ENCODE measurements at regions not wholly inside any gene's neighbourhood (a gene's known extent, or its start where the extent isn't known, plus 50 kb on each side); places are given as distances from the start of the nearest gene placed in this dataset.
"Not testable (repeated sequence)": the region's sequence is repeated elsewhere in the genome, so short reads cannot be mapped to it uniquely, and the experiment has no call there.

DNA sequence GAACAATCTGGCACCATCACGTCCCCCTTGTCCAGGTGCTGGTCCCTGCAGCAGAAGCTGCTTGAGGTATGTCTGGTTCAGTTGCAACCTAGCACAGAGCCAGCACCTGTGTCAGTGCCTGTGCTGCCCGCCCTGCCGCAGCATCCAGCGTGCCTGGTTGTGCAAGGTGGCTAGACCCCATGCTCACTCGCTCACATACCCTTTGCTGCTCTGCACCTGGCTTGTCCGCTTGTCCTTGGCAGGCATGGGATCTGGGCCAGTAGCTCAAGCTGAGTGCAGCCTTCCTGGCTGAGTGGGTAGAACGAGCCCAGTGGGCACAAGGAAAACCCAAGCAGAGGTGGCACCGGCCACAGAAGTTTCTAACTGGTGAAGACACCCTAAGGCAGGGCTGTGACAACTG is 314.6 kb upstream of the KYNU start:
- DNase-seq = no peak

DNA sequence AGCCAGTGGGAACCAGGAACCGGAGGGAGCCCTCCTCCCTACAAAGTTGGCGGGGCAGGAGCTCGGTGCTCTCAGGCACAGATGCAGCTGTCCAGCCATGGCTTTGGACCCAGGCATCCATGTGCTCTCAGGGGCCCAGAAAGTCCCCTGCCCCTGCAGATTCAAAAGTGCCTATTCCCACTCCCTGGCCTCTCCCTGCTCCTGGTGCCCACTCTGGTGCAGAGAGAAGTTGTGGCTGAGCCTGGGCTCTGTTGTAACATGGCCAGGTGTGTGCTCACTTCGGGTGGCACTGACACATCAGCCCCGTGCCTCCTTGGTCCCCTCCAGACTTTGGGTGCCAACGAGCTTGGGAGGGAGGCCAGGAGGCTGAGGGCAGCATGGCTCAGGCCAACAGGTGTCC is 315.8 kb upstream of the KYNU start:
- DNase-seq = no peak

- no peak for DNase-seq
These were observed 320.1 kb upstream of the KYNU start for GRCh38 chr2:142557391-142557790.

DNA sequence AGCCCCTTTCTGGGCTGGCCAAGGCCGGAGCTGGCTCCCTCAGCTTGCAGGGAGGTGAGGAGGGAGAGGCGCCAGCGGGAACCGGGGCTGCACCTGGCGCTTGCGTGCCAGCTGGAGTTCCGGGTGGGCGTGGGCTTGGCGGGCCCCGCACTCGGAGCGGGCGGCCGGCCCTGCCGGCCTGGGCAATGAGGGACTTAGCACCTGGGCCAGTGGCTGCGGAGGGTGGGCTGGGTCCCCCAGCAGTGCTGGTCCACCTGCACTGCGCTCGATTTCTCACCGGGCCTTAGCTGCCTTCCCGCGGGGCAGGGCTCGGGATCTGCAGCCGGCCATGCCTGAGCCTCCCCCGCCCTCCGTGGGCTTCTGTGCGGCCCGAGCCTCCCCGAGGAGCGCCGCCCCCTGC is 331.5 kb upstream of the KYNU start:
- DNase-seq = not testable (repeated sequence)

GRCh38 chr2:142545036-142545435 is 332.4 kb upstream of the KYNU start:
- no peak for DNase-seq

GRCh38 chr2:142544173-142544572 is 333.3 kb upstream of the KYNU start:
- DNase-seq = no peak

- no peak for DNase-seq
These were observed 335.0 kb upstream of the KYNU start for GRCh38 chr2:142542431-142542910.

- no peak for DNase-seq
These were observed 340.5 kb upstream of the KYNU start for GRCh38 chr2:142536966-142537365.

DNA sequence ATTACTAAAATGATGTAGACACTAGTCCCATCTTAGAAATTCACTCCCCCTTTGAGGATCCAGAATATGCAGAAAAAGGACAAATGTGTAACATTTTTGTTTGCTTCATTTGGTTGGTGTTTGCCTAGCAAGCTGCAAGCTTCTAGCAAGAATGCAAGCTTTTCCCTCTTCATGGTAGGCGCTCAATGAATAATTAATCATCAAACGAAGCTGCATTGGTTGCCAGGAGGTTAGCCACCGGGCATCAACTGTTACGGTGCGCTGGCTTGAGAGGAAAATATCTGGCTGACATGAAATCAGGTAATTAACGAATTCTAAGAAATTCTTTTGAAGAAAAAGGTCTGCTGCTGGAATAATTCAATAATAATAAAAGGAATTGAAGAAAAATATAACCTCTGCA is 341.0 kb upstream of the KYNU start:
- DNase-seq = no peak

DNA sequence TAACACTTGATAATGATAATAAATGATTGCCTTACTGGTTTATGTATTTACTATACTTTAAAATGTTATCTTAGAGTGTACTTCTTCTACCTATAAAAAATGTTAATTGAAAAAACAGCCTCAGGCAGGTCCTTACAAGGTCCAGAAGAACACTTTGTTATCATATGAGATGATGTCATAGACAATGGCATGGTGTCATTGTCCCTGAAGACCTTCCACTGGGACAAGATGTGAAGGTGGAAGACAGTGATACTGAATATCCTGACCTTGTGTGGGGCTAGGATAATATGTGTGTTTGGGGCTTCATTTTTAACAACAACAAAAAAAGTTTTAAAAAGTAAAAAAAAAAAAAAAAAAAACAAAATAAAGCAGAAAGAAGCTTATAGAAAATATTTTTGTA is 342.2 kb upstream of the KYNU start:
- DNase-seq = no peak

DNA sequence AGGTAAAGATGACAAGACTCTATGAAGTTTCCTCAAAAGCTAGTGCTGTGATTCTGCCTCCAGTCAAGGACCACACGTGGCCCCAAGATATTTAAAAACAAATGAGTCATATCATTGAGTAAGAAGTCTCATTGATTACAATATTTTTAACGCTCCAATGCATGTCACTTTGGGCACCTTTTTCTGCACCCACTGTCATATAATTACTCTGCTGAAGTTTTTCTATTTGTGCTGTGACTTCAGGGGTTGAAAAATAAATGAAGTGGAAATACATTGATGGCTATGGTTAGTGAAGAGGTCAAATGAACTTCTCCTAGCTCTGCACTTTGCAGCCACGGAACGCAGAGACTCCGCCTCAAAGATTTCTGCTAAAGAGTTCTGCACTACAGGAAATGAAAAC is 344.3 kb upstream of the KYNU start:
- DNase-seq = peak; percentile 5

- DNase-seq = no peak
These were observed 346.1 kb upstream of the KYNU start for GRCh38 chr2:142531377-142531776.

GRCh38 chr2:142525720-142526119 is 351.7 kb upstream of the KYNU start:
- no peak for DNase-seq

GRCh38 chr2:142521492-142521891 is 356.0 kb upstream of the KYNU start:
- no peak for DNase-seq

DNA sequence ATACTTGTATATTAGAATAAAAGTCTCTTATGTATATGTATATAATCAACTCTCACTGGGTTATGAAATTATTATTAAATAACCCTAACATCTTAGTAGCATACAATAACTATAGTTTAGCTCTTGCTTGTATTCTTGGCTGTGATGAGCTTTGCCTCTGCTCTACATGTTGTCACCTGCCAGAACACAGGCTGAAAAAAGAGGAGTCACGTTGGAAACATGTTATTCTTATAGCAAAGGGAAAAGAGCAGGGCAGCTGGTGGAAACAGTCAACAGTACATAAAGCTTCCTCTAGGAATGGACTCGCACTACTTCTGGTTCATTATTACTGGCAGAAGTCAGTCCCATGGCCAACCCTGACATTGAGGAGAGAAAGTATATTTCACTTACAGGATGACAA is 362.0 kb upstream of the KYNU start:
- DNase-seq = no peak

GRCh38 chr2:142509401-142509800 is 368.1 kb upstream of the KYNU start:
- DNase-seq = no peak

- no peak for DNase-seq
These were observed 372.7 kb upstream of the KYNU start for GRCh38 chr2:142504754-142505153.

GRCh38 chr2:142502402-142502801 is 371.6 kb upstream of the LRP1B start:
- no peak for DNase-seq

DNA sequence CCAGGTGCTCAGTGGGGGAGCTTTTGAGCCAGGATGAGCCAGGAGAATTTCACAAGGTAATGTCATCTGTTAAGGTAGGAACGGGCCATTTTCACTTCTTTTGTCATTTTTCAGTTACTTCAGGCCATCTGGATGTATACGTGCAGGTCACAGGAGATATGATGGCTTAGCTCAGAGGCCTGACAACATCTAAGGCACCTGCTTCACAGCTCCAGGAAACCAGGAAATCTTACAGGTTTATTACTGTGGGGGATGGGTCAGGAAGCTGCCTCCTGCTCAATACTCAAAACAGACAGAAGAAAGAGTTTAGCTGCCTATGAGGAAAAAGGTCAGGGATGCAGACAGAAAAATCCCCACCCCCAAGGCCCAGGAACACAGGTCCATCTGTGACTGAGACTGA is 364.3 kb upstream of the LRP1B start:
- DNase-seq = no peak

DNA sequence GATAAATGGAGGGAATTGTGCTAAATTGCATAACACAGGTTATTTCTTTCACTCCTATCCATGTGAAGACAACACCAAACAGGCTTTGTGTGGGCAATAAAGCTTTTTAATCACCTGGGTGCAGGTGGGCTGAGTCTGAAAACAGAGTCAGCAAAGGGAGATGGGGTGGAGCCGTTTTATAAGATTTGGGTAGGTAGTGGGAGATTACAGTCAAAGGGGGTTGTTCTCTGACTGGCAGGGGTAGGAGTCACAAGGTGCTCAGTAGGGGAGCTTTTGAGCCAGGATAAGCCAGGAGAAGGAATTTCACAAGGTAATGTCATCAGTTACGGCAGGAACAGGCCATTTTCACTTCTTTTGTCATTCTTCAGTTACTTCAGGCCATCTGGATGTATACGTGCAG is 358.8 kb upstream of the LRP1B start:
- DNase-seq = not testable (repeated sequence)

DNA sequence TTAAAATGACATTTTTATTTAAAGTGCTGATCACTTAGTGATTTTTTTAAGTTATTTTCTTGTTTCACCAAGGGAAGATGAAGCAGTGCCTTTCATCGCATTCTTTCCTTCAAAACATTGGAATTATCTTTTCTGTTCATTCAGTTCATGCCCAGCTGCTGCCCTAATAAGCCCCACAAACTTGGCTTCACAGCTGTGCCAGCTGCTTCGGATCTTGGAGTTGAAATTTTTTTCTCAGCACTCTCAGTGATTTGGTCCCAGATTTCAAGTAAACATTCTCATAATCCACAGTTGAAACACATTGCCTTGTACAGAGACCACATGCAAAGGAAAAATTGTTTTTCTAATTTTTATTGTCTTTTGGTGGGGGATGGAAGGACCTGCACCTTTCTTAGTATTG is 353.3 kb upstream of the LRP1B start:
- no peak for DNase-seq

GRCh38 chr2:142483653-142484052 is 352.8 kb upstream of the LRP1B start:
- DNase-seq = no peak

- no peak for DNase-seq
These were observed 347.4 kb upstream of the LRP1B start for GRCh38 chr2:142478206-142478605.

- no peak for DNase-seq
These were observed 341.6 kb upstream of the LRP1B start for GRCh38 chr2:142472382-142472781.

- no peak for DNase-seq
These were observed 336.5 kb upstream of the LRP1B start for GRCh38 chr2:142467321-142467720.

- DNase-seq = no peak
These were observed 332.2 kb upstream of the LRP1B start for GRCh38 chr2:142463047-142463446.
